Left renal pelvis (tissue), 4 donors: ENCODE measurements at regions not wholly inside any gene's neighbourhood (a gene's known extent, or its start where the extent isn't known, plus 50 kb on each side); places are given as distances from the start of the nearest gene placed in this dataset.
A peak's percentile ranks its signal among the peaks of the same experiment; 100 is the strongest.

Experiments
- DNase-seq, 4 donors: peaks; one replicate each; pipeline ENCODE4 v3.0.0-alpha.2; 2013; ENCODE audit warnings: low read depth in 4 of 4, low spot score in 3 of 4

GRCh38 chr21:43364261-43364510, 62.7 kb downstream of the SIK1 start:
- DNase-seq, result no peak

- no peak for DNase-seq
These were observed 63.2 kb downstream of the SIK1 start for GRCh38 chr21:43363506-43364260.

DNA sequence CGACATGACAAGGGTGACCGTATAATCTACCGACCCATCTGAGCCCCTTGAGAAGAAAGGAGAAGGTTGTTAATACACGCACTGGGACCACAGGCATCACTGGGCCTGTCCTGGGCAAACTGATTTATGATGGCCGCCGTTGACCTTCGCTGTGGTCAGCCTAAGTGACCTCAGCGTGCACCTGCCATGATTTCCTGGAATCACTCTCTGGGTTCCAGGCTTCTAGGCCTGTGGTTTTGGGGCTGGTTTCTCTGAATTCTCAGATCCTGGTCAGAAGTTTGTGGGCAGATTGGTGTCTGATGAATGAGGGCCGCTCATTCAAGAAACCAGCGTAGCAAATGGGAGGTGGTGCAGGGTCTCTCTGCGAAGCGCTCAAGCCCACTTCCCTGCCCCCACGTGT, 64.0 kb downstream of the SIK1 start:
- DNase-seq, result no peak

- DNase-seq, result peak in 1 of 4 donors; percentile 50
These were observed 64.6 kb downstream of the SIK1 start for GRCh38 chr21:43362321-43362791.

DNA sequence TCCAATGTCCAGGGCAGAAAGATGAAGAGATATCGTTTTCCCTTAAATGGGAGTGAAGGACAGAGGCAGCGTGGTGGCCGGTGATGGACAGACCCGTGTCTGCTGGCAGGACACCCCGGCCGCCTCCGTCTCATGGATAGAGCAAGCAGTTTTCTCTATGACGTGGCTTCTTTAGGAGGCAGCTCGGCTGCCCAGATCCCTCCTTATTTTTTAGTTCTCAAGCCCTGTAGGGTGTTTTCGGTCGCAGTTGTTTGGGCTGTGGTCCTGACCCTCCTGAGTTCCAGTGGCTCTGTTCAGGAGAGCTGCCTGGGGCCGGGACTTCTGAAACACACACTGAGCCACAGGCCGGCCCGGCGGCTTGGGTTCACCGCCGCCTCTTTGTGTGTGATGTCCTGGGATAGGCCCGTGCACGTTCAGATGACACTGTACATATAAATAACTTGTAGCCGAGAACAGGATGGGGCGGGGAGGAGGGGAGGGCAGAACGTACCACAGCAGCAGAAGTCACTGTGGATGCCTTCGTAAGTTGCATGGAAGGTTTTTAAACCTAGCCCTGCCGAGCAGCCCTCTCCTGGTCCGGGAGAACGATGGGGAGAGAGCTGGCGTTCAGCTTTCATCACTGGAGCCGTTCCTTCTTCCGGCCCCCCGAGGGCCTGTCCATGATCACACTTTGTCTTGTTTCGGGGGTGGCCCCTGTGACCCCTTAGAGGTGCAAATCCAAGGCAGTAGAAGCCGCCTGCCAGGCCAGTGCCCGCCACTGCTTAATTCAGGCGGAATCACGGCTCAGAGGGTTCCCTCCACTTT, 65.2 kb downstream of the SIK1 start:
- DNase-seq, result no peak

DNA sequence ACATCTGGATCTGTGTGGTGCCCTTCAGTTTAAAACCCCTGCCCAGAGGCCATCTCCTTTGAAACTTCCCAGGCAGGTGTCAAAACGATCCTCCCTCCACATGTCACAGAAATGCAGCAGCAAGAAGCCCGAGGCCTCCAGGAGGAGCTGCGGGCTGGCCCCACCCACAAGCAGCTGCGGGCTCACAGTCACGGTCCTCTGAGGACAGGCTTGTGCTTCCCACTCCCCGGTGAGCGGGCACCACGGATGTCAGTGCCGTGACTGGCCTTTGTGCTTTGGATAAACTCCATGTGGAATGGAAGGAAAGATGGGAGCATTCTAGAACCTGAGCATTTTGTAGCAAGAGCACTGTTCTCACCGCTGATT, 65.8 kb downstream of the SIK1 start:
- DNase-seq, result no peak

DNA sequence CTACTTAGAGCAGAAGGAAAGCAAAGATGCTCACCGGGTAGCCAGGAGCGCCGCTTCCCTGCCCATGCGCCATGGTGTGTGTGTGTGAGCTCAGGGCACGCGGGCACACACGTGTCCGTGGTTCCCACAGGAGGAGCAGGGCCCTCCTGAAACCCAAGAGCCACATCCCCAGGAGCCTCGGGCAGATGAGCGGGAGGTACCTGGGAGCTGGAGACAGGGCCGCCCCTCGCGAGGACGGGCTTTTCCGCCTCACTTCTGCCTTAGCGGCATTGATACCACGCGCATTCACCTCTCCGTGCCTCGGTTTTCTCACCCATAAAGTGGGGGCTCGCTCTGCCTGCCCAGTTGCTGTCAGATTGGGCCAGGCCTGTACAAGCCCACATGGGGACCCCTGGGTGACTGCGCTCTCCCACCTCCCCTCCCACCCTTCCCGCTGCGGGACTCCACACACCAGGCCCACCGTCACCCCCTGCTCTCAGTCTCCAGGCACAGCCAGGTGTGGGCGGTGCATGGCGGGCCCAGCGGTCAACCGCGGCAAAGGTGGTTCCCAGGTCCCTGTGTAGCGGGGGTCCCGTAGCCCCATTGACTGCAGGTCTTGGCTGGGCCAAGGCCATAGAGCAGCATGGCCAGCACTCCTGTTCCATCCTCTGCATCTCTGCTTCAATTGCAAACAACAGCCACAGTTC, 66.3 kb downstream of the SIK1 start:
- no peak for DNase-seq

DNA sequence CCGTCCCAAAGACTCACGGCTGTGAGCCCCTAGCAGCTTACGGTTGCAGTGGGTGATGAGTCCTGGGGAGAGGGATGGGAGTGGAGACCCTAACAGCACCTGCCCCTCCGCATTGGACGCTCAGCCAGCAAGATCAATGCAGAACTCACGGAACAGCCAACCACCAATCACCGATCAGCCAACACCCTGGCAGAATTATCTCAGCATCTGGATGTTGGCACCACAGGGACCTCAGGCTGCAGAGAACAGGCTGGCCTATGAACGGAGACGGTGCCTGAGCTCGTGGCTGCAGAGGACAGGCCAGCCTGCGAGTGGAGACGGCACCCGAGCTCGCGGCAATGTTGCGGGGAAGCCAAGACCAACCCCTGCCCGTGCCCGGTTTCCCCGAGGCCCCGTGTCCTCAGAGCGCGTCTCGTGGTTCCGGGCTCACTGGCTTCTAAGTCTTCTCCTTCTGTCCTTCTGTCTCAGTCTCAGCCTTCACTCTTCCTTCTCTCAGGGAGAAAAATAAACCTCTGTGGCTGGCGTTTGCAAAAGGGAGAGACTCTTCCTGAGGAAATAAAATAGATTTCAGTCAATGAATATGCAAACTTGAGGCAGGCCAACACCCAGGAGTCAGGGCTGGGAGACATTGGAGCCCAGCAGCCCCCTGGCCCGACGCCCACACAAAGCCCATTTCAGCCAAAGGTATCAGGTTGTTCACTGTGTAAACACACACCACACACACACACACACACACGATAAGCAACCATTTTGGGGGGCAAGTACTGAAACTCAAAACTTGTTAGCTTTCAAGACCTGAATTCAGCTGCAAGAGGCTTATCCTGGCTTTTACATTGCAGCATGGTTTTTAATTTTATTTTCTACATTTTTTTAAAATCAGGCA, 67.8 kb downstream of the SIK1 start:
- DNase-seq, result no peak

DNA sequence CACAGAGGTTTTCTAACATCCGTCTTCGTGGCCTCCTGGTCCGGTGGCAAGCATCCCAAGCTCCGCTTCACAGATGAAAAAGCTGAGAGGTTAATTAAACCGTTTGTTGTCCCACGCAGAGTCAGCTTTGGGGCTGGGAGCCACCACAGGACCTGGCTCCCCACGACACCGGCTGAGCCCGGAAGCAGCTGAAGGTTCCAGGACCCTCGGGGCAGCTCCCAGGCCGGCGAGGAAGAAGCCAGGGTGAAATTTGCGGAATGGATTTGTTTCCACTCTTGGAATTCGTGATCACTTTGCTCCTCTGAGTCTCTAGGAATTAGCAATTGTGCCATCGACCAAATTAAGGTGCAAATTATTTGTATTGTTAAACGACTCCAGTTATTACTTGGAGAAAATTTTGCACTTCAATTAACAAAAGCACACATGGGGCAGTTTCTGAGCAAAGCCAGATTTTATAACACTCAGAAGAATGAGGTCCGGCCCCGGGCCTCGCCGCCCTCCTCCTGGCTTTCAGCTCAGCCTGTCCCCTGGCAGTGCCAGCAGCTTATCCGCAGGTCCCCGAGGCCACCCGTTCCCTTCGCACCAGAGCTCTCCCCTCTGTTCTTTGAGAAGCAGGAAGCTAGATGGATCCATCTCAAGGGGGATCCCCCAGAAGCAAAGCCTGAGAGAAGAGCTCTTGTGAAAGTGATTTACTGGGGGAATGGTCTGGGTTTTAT, 69.1 kb downstream of the SIK1 start:
- no peak for DNase-seq

DNA sequence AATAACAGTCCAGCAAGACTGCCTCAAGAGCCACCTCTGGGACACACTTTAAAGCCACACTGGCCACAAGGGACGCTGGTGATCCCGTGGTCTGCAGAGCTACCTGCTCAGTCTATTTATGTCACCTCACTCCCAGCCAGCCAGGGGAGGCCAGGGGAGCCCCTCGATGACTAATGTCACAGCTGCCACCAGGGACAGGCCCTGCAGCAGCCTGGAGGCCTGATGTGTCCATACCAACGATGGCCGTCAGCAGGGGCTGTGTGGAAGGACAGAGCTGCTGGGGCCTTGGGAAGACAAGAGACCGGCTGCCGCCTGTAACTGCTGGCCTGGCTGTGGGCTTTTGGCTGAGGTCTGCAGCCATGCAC, 71.0 kb downstream of the SIK1 start:
- no peak for DNase-seq

DNA sequence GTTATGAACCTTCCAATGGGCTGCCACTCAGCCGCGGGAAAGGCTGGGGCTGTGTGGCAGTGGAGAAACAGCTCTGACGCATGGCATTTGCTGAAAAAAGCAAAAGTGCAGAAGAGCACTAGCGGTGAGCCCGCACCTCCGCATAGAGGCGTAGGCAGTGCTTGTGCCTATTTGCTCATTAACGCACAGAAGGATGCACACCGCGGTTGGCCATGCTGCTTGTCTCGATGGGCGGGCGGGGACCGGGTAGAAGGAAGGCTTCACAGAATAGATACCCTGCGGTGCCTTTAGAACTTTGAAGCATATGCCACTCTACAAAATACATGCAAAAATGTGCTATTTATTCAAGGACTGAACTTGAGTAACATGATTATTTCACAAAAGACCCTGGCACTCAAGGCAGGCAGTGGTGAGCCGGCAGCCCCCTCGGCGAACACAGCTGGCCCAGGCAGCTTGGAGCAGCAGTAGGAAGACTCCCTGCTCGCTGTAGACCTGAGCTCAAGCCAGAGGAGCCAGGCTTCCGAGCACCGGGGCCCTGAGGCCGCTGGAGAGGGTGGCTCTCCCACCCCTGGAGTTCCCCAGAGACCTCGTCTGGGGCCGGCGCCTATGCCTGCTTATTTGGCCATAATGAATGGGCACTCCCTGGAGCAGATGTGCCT, 71.5 kb downstream of the SIK1 start:
- no peak for DNase-seq

DNA sequence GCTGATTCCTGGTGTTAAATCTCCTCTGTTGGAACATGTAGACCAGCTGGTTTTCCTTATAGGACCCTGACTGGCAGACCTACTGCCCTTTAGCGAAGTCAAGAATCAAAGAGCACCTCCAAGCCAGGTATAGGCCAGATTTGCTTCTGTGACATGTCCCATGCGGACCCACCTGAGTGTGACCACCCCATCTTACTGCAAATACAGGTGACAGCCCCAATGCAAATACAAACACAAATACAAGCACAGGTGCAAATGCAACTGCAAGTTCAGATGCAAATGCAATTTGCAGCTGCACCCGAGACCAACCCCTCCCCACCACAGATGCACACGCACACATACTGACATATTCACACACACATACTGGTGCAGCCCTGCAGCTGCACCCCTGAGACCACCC, 72.3 kb downstream of the SIK1 start:
- no peak for DNase-seq

GRCh38 chr21:43354026-43354420, 72.9 kb downstream of the SIK1 start:
- DNase-seq, result no peak

DNA sequence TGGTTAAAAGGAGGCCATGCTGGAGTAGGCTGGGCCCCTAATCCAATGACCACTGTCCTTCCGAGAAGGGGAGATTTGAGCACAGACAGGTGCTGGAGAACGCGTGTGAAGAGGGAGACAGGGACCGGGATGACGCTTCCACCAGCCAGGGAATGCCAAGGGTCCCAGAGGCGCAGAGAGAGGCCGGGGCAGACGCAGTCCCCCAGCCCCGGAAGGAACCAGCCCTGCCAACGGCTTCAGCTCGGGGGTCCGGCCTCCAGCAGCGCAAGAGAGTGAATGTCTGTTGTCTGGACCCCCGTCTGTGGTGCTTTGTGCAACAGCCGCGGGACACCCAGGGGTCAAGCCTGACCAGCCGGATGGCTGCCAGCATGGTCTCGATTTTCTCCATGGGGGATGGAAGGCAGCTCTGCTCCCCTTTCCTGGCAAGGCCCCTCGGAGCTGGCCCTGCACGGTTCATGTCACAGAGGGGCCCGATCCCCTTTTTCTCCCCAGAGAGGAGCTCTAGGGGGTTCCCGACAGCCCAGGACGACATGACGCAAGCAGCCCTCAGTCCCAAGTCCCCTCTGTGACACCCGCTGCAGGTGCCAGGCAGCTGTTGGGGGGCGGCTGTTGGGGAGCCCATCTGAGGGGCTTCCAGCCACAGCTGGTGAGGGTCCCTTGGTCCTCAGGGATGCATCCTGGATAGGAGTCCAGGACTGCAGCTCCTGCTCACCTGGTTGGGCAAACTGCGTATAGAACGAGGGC, 73.5 kb downstream of the SIK1 start:
- DNase-seq, result no peak

DNA sequence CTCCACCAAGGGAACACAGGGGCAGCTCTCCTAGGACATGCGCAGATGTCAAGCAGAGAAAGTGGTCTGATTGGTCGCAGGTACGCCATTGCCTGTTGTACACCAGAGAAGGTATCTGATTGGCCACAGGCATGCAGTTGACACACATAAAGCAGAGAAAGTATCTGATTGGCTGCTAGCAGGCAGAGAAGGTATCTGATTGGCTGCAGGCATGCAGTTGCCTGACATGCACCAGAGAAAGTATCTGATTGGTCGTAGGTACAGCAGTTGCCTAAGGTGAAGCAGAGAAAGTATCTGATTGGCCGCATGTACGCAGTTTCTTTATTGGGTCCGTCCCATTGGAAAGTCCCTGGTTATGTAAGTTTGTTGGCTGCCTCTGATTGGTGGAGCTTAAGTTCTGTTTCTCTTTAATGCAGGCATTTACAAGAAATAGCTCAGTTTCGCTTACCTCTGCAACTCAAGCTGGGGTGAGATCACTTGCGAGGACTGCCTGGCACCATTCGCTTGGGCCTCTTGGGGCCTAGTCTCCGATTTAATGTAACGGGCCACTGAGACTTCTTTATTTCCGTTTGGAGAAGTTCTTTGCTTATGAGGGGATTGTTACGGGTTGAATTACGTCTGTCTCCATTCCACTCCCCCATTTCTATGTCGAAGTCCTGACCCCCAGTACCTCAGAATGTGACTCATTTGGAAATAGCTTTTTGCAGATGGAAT, 74.2 kb downstream of the SIK1 start:
- no peak for DNase-seq

GRCh38 chr21:43352154-43352537, 74.8 kb downstream of the SIK1 start:
- DNase-seq, result no peak

DNA sequence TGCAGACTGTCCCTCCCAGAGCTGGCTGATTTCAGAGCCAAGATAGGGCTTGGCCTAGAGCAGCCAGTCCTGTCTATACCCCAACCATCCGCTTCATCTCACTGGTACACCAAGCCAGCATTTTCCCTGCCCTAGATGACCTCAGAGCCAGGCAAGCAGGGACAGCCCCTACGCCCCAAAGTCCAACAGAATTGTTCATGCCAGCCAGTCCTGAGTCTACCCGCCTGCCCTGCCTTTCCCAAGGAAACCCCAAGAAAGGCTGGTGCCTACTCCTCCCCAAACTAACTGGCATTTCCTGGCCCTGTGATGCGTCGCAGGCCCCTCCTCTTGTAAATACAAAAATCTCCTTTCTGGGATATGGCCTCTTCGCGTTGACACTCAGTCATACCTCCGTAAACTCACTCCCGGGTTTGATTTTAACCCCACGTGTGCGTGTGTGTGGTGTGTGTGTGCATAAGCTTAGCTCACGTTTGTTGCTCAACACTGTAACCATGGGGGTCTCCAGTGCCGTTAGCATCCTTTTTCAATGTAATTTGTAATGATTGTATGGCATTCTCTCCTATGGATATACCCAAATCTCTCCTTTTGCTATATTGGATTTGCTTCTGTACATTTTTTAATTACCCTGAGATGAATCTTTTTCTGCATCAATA, 75.3 kb downstream of the SIK1 start:
- no peak for DNase-seq

- no peak for DNase-seq
These were observed 77.3 kb downstream of the SIK1 start for GRCh38 chr21:43349644-43350043.
